Trophoblast cell (in vitro differentiated cells and primary cell): ENCODE measurements at regions not wholly inside any gene's neighbourhood (a gene's known extent, or its start where the extent isn't known, plus 50 kb on each side); places are given as distances from the start of the nearest gene placed in this dataset.

ENCODE experiments used
- DNase-seq, 2 donors: peaks; one replicate each; pipeline ENCODE4 v3.0.0-alpha.2; 2016
- H2AFZ ChIP-seq: 2 replicates; pipeline ENCODE4 v1.6.1; 2013; ENCODE audit warnings: low read length, moderate library complexity, mild to moderate bottlenecking; ENCODE audit not compliant: insufficient read depth, poor library complexity
- H2AK5ac ChIP-seq: 2 replicates; pipeline ENCODE4 v1.6.1; 2013; ENCODE audit warnings: mild to moderate bottlenecking, low read length
- H2BK120ac ChIP-seq: 2 replicates; pipeline ENCODE4 v1.6.1; 2013; ENCODE audit warnings: low read length, mild to moderate bottlenecking, moderate library complexity; ENCODE audit not compliant: insufficient read depth, poor library complexity
- H2BK12ac ChIP-seq: 2 replicates; pipeline ENCODE4 v1.6.1; 2013; ENCODE audit warnings: mild to moderate bottlenecking, low read length, moderate library complexity
- H2BK5ac ChIP-seq: 2 replicates; pipeline ENCODE4 v1.6.1; 2013; ENCODE audit warnings: low read length, low read depth, moderate library complexity, mild to moderate bottlenecking; ENCODE audit not compliant: poor library complexity
- H3K14ac ChIP-seq: 2 replicates; pipeline ENCODE4 v1.6.1; 2013; ENCODE audit warnings: mild to moderate bottlenecking, low read length
- H3K18ac ChIP-seq: 2 replicates; pipeline ENCODE4 v1.6.1; 2013; ENCODE audit warnings: mild to moderate bottlenecking, low read length
- H3K23ac ChIP-seq: 2 replicates; pipeline ENCODE4 v1.6.1; 2013; ENCODE audit warnings: low read length
- H3K27ac ChIP-seq: 2 replicates; pipeline ENCODE4 v1.5.1; 2013; ENCODE audit warnings: low read depth, mild to moderate bottlenecking, inconsistent platforms, low read length, moderate library complexity
- H3K27me3 ChIP-seq: 2 replicates; pipeline ENCODE4 v1.6.1; 2013; ENCODE audit warnings: inconsistent platforms, mild to moderate bottlenecking, low read length, moderate library complexity; ENCODE audit not compliant: insufficient read depth
- H3K36me3 ChIP-seq, 2 experiments: 1 replicate in 1 of 2; 2 replicates in 1 of 2; pipeline ENCODE4 v1.6.1; 2013; ENCODE audit warnings: low read length in 2 of 2, mild to moderate bottlenecking in 2 of 2, moderate library complexity in 1 of 2; ENCODE audit not compliant: insufficient read depth in 2 of 2, control insufficient read depth in 1 of 2
- H3K4ac ChIP-seq: 2 replicates; pipeline ENCODE4 v1.6.1; 2013; ENCODE audit warnings: low read depth, mild to moderate bottlenecking, low read length, moderate library complexity
- H3K4me1 ChIP-seq, 2 experiments: 1 replicate in 1 of 2; 2 replicates in 1 of 2; pipeline ENCODE4 v1.6.1; 2013; ENCODE audit warnings: low read length in 2 of 2, mild to moderate bottlenecking in 2 of 2, moderate library complexity in 1 of 2; ENCODE audit not compliant: insufficient read depth in 2 of 2, control insufficient read depth in 1 of 2
- H3K4me2 ChIP-seq: 2 replicates; pipeline ENCODE4 v1.6.1; 2013; ENCODE audit warnings: inconsistent platforms, mild to moderate bottlenecking, low read length, moderate library complexity
- H3K4me3 ChIP-seq: 2 replicates; pipeline ENCODE4 v1.5.1; 2013; ENCODE audit warnings: mild to moderate bottlenecking, low read depth, low read length, inconsistent platforms
- H3K79me1 ChIP-seq: one replicate; pipeline ENCODE4 v1.6.1; 2013; ENCODE audit warnings: low read length
- H3K79me2 ChIP-seq: 2 replicates; pipeline ENCODE4 v1.6.1; 2013; ENCODE audit warnings: low read length, mild to moderate bottlenecking; ENCODE audit not compliant: control insufficient read depth, insufficient read depth, poor library complexity
- H3K9ac ChIP-seq: 2 replicates; pipeline ENCODE4 v1.6.1; 2013; ENCODE audit warnings: mild to moderate bottlenecking, low read length
- H3K9me3 ChIP-seq: 2 replicates; pipeline ENCODE4 v1.6.1; 2013; ENCODE audit warnings: low read depth, mild to moderate bottlenecking, control low read depth, inconsistent platforms, low read length; ENCODE audit not compliant: insufficient read depth
- H4K12ac ChIP-seq: 2 replicates; pipeline ENCODE4 v1.6.1; 2013; ENCODE audit warnings: low read depth, mild to moderate bottlenecking, low read length, moderate library complexity
- H4K8ac ChIP-seq: 2 replicates; pipeline ENCODE4 v1.6.1; 2013; ENCODE audit warnings: low read depth, mild to moderate bottlenecking, low read length, moderate library complexity
- H4K91ac ChIP-seq: one replicate; pipeline ENCODE4 v1.6.1; 2013; ENCODE audit warnings: low read depth, mild to moderate bottlenecking, low read length, moderate library complexity
- WGBS: extraction: QIAGEN DNeasy Blood & Tissue Kit; methylation state at CpG from one replicate; pipeline ENCODE4 v1.1.7; 2013; ENCODE audit warnings: missing lambda C conversion rate; ENCODE audit not compliant: insufficient read length, insufficient coverage; ENCODE audit errors: extremely low coverage; 5-methylcytosine and 5-hydroxymethylcytosine counted together

DNA sequence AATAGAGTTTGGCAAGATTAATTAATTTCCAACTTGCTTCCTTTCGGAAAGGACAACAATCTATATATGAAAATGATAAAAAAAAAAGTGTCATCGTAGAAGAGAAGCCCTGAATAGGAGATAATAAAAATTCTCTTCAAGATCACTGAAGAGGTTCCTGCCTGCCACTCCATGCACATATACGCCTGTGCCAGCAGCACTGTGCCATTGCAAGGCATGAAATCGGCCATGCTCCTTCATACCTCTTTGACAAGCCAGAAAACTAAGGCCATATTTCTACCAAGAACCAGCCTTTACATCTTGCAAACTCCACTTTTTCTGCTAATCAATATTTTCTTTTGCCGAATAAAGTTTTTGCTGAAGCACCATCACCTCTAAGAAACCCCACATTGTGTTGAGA lies 365.5 kb downstream of the CXXC4 start:
- H3K36me3 ChIP-seq: no peaks in the 10 kb centered on the region
- H3K9me3 ChIP-seq: no peaks in the 10 kb centered on the region
- H2BK120ac ChIP-seq: no peak overlapping the region
- H3K79me1 ChIP-seq: no peaks in the 10 kb centered on the region
- H3K23ac ChIP-seq: no peak overlapping the region
- no peak overlapping the region for H2AFZ ChIP-seq
- no peak overlapping the region for H4K12ac ChIP-seq
- no peak overlapping the region for H4K8ac ChIP-seq
- DNase-seq: no peak
- no peak overlapping the region for H3K14ac ChIP-seq
- H3K9ac ChIP-seq: no peak overlapping the region
- H4K91ac ChIP-seq: no peak overlapping the region
- no peak overlapping the region for H2BK5ac ChIP-seq
- no peak overlapping the region for H3K18ac ChIP-seq
- H2BK12ac ChIP-seq: no peak overlapping the region
- H3K79me2 ChIP-seq: no peaks in the 10 kb centered on the region
- no peak overlapping the region for H2AK5ac ChIP-seq
- no CpG with 5 or more reads among the region's 5 CpGs for WGBS
- H3K27ac ChIP-seq: no peak overlapping the region
- no peak overlapping the region for H3K4me2 ChIP-seq
- H3K4me1 ChIP-seq: no peaks in the 10 kb centered on the region
- no peaks in the 10 kb centered on the region for H3K27me3 ChIP-seq
- H3K4me3 ChIP-seq: no peak overlapping the region
- no peak overlapping the region for H3K4ac ChIP-seq

DNA sequence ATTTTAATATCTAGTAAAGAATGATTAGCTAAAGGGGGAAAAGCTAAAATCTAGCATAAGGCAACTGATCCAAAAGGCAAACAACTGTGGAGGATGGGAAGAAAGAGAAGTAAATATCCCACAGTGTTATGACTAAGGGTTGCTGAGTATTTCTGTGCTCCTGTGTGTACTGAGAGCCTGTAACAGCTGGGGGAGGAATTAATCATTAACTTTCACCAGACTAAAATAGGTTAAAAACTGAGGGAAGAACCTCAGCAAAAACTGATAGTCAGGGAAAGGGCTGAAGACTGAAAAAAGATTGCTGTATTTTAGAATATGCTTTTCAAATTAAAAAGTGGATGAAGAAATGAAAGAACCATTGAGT lies 365.9 kb downstream of the CXXC4 start:
- Histone ChIP-seq H2BK120ac (no peak overlapping the region), H4K91ac (no peak overlapping the region)

DNA sequence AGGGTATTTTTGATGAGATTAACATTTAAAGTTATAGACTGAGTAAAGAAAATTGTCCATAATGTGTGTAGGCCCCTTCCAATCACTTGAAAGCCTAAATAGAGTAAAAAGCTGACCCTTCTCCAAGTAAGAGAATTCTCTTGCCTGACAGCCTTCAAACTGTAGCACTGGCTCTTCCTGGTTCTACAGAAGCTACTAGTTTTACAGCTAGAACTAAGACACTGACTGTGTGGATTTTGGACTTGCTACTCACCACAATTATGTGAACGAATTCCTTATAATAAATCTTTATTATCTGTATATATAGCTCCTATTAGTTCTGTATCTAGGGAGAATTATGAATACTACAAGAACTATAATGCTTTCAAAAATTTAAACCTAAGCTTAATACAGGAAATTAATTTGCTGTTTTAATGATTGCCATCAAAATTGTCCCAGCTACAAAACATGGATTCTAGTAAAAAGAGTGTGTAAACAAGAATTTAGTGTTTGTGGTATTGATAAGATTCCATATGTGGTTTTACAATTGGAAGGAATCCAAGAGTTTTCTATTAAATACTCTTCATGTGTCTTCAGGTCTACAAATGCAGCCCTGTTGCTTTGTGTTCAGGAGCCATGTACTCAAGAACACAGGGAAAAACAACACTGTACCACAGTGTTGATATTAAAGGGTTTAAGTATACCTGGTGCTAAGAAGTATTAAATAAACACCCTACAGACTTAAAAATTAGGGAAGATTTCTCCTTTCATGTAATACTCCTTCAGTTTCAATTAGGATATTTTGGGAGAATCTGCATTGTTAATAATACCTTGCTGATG lies 366.5 kb downstream of the CXXC4 start:
- Histone ChIP-seq H2BK5ac (no peak overlapping the region), H3K9me3 (no peaks in the 10 kb centered on the region), H3K4me3 (no peak overlapping the region), H2AK5ac (no peak overlapping the region), H4K91ac (no peak overlapping the region), H3K79me2 (no peaks in the 10 kb centered on the region), H3K18ac (no peak overlapping the region), H3K79me1 (no peaks in the 10 kb centered on the region), H3K9ac (no peak overlapping the region), H2AFZ (no peak overlapping the region), H2BK120ac (no peak overlapping the region), H3K27me3 (no peaks in the 10 kb centered on the region), H3K23ac (no peak overlapping the region), H3K27ac (no peak overlapping the region), H3K36me3 (no peaks in the 10 kb centered on the region), H3K4me2 (no peak overlapping the region), H4K8ac (no peak overlapping the region), H3K14ac (no peak overlapping the region), H3K4me1 (no peaks in the 10 kb centered on the region), H4K12ac (no peak overlapping the region), H2BK12ac (no peak overlapping the region), H3K4ac (no peak overlapping the region)
- no peak for DNase-seq
- WGBS: no CpG with 5 or more reads among the region's 1 CpG

More for the DNA sequence above, 365.9 kb downstream of the CXXC4 start:
- Histone ChIP-seq H3K79me1 (no peaks in the 10 kb centered on the region), H3K36me3 (no peaks in the 10 kb centered on the region), H3K27me3 (no peaks in the 10 kb centered on the region), H3K9me3 (no peaks in the 10 kb centered on the region), H4K8ac (no peak overlapping the region), H3K79me2 (no peaks in the 10 kb centered on the region), H3K14ac (no peak overlapping the region), H2AFZ (no peak overlapping the region), H4K12ac (no peak overlapping the region), H3K4me2 (no peak overlapping the region), H3K4me1 (no peaks in the 10 kb centered on the region), H2BK12ac (no peak overlapping the region), H2BK5ac (no peak overlapping the region), H3K23ac (no peak overlapping the region), H2AK5ac (no peak overlapping the region), H3K18ac (no peak overlapping the region), H3K27ac (no peak overlapping the region), H3K9ac (no peak overlapping the region), H3K4me3 (no peak overlapping the region), H3K4ac (no peak overlapping the region)
- no peak for DNase-seq

DNA sequence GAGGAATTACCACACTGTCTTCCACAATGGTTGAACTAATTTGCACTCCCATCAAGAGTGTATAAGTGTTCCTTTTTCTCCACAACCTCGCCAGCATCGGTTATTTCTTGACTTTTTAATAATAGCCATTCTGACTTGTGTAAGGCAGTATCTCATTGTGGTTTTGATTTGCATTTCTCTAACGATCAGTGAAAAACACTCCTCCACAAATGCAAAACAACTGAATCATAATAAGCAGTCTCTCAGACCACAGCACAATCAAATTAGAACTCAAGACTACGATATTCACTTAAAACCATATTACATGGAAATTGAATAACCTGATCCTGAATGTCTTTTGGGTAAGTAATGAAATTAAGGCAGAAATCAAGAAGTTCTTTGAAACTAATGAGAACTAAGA lies 371.7 kb downstream of the CXXC4 start:
- H3K4me2 ChIP-seq: no peak overlapping the region
- no peak overlapping the region for H2AK5ac ChIP-seq
- no peak overlapping the region for H3K9ac ChIP-seq
- no peak overlapping the region for H2AFZ ChIP-seq
- H3K14ac ChIP-seq: no peak overlapping the region
- no peak overlapping the region for H4K12ac ChIP-seq
- H3K4me3 ChIP-seq: no peak overlapping the region
- no CpG with 5 or more reads among the region's 4 CpGs for WGBS
- DNase-seq: no peak
- H4K8ac ChIP-seq: no peak overlapping the region
- H4K91ac ChIP-seq: no peak overlapping the region
- no peaks in the 10 kb centered on the region for H3K9me3 ChIP-seq
- H3K27me3 ChIP-seq: no peaks in the 10 kb centered on the region
- H2BK5ac ChIP-seq: no peak overlapping the region
- H3K23ac ChIP-seq: no peak overlapping the region
- H2BK120ac ChIP-seq: no peak overlapping the region
- no peak overlapping the region for H3K27ac ChIP-seq
- no peak overlapping the region for H3K18ac ChIP-seq
- H3K79me2 ChIP-seq: no peaks in the 10 kb centered on the region
- H3K36me3 ChIP-seq: no peaks in the 10 kb centered on the region
- H3K4ac ChIP-seq: no peak overlapping the region
- H3K4me1 ChIP-seq: no peaks in the 10 kb centered on the region
- H3K79me1 ChIP-seq: no peaks in the 10 kb centered on the region
- H2BK12ac ChIP-seq: no peak overlapping the region
